ENCODE measurements at regions not wholly inside any gene's neighbourhood (a gene's known extent, or its start where the extent isn't known, plus 50 kb on each side); places are given as distances from the start of the nearest gene placed in this dataset.
"Not testable (repeated sequence)": the region's sequence is repeated elsewhere in the genome, so short reads cannot be mapped to it uniquely, and the experiment has no call there.

- DNase-seq (ENCODE audit: low read depth): no peak
- TF ChIP-seq CTCF (conservative IDR thresholded peaks at IDR 0.05; ENCODE audit: low read depth, low read length): no peak
- no peak overlapping the region for H3K4me3 ChIP-seq (ENCODE audit: low read depth, low read length)
These were observed 850.1 kb downstream of the TRIML1 start for GRCh38 chr4:188989371-188989770.

GRCh38 chr4:188992706-188993105, 853.5 kb downstream of the TRIML1 start:
- DNase-seq (ENCODE audit: low read depth): no peak
- H3K4me3 ChIP-seq (ENCODE audit: low read depth, low read length): no peak overlapping the region
- TF ChIP-seq CTCF (conservative IDR thresholded peaks at IDR 0.05; ENCODE audit: low read depth, low read length): no peak

- no peak for TF ChIP-seq CTCF (conservative IDR thresholded peaks at IDR 0.05; ENCODE audit: low read depth, low read length)
- no peak overlapping the region for H3K4me3 ChIP-seq (ENCODE audit: low read depth, low read length)
- no peak for DNase-seq (ENCODE audit: low read depth)
These were observed 854.6 kb downstream of the TRIML1 start for GRCh38 chr4:188993871-188994270.

- TF ChIP-seq CTCF (conservative IDR thresholded peaks at IDR 0.05; ENCODE audit: low read depth, low read length): no peak
- H3K4me3 ChIP-seq (ENCODE audit: low read depth, low read length): no peak overlapping the region
- DNase-seq (ENCODE audit: low read depth): no peak
These were observed 862.2 kb downstream of the TRIML1 start for GRCh38 chr4:189001283-189001970.

- TF ChIP-seq CTCF (conservative IDR thresholded peaks at IDR 0.05; ENCODE audit: low read depth, low read length): no peak
- no peak overlapping the region for H3K4me3 ChIP-seq (ENCODE audit: low read depth, low read length)
- DNase-seq (ENCODE audit: low read depth): no peak
These were observed 862.8 kb downstream of the TRIML1 start for GRCh38 chr4:189001971-189002450.

GRCh38 chr4:189002475-189002874, 863.2 kb downstream of the TRIML1 start:
- no peak for TF ChIP-seq CTCF (conservative IDR thresholded peaks at IDR 0.05; ENCODE audit: low read depth, low read length)
- H3K4me3 ChIP-seq (ENCODE audit: low read depth, low read length): no peak overlapping the region
- no peak for DNase-seq (ENCODE audit: low read depth)

- not testable (repeated sequence) for DNase-seq (ENCODE audit: low read depth); H3K4me3 ChIP-seq (ENCODE audit: low read depth, low read length)
These were observed 871.4 kb downstream of the TRIML1 start for GRCh38 chr4:189010452-189011217.
